Fibroblast of peridontal ligament (primary cell): ENCODE measurements at regions not wholly inside any gene's neighbourhood (a gene's known extent, or its start where the extent isn't known, plus 50 kb on each side); places are given as distances from the start of the nearest gene placed in this dataset.
A peak's percentile ranks its signal among the peaks of the same experiment; 100 is the strongest.
"Not testable (repeated sequence)": the region's sequence is repeated elsewhere in the genome, so short reads cannot be mapped to it uniquely, and the experiment has no call there.

ENCODE experiments used
- DNase-seq: peaks from one replicate; pipeline ENCODE4 v3.0.0-alpha.2; 2010; ENCODE audit errors: extremely low read depth

DNA sequence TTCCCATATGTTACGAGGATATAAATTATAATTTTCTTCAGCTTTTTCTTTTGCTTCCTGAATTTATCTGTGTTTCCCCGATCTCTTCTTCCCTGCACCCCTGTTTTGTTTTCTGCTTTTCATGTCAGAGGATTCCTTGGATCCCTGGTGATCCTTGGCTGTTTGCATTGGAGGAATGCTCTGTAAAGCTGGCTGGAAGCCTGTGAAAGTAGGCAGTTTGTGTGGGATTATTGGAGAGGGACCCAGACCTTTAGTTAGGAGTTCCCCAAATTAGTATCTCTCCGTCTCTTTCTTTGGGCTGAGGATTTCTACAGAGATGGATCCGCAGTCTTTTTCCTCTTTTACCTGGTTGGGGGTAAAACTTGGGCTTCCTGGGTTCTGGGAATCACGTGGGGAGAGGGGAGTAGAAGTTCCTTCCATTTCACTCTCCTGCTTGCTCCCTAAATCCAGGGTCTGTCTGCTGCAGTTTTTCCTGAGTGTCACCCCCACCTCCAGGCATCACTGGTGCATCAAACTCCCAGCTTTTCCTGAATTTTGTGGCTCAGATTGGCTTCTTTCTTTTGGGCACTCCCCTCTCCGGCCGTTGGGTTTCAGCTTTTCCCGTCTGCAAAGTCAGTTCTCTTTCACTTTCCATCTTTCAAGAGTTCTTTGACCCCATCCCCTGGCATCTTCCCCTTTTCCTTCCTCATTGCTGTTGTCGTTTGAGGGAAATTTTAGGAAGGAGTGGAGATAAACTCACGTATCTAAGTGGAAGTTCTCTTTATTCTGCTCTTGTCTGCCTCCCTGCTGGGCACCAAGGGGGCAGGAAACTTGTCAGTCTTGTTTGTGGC, 79.1 kb upstream of the ALX4 start:
- no peak for DNase-seq

- no peak for DNase-seq
Observed at GRCh38 chr11:44389963-44390605, 80.1 kb upstream of the ALX4 start.

DNA sequence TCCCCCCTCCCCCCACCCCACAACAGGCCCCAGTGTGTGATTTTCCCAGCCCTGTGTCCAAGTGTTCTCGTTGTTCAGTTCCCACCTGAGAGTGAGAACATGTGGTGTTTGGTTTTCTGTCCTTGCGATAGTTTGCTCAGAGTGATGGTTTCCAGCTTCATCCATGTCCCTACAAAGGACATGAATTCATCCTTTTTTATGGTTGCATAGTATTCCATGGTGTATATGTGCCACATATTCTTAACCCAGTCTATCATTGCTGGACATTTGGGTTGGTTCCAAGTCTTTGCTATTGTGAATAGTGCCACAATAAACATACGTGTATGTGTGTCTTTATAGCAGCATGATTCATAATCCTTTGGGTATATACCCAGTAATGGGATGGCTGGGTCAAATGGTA, 81.1 kb upstream of the ALX4 start:
- not testable (repeated sequence) for DNase-seq

GRCh38 chr11:44396746-44397145, 86.8 kb upstream of the ALX4 start:
- not testable (repeated sequence) for DNase-seq

DNA sequence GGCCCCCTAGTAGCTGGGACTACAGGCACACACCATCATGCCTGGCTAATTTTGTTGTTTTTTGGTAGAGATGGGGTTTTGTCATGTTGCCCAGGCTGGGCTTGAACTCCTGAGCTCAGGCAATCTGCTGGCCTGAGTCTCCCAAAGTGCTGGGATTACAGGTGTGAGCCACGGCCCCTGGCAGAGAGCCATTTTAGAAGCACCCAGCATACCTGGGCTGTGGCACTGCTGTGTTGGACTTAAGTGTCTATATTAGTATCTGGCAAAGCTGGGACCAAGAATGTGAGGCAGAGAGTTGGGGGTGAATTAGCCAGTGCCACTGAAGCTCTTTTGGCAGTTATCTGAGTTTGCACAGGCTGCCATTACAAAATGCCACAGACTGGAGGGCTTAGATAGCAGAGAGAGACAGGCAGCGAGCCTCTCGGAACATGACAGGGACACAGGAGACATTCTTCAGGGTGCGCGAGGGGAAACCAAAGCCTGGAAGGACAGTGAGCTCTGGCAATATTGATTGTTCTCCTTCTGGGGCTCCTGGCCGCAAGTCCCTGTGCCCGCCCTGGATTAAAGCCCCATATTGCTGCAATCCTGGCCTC, 87.7 kb upstream of the ALX4 start:
- no peak for DNase-seq

GRCh38 chr11:44398266-44399030, 88.5 kb upstream of the ALX4 start:
- DNase-seq, result no peak

GRCh38 chr11:44399968-44400367, 90.0 kb upstream of the ALX4 start:
- DNase-seq, result no peak

GRCh38 chr11:44400431-44400830, 90.5 kb upstream of the ALX4 start:
- DNase-seq, result no peak

DNA sequence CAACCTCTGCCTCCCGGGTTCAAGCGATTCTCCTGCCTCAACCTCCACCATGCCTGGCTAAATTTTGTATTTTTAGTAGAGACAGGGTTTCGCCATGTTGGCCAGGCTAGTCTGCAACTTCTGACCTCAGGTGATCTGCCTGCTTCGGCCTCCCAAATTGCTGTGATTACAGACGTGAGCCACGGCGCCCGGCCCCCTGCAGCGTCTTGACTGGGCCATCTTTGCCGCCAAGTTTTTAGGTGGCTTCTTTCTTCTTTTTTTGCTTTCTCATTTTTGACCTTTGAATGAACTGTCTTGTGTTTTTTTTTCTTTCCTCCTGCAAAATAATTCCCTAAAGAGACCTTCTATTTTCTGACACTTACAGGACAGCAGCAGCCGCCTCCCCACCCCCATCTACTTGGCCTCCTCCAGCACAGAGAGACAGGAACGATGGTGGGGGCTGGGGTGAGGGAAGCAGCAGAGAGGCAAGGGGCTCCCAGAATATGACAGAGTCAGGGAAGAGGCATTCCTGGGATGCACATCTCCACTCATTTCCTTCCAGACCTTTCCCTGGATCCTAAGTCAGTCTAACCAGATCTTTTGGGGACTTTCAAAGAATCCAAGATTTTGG, 92.6 kb upstream of the ALX4 start:
- no peak for DNase-seq

DNA sequence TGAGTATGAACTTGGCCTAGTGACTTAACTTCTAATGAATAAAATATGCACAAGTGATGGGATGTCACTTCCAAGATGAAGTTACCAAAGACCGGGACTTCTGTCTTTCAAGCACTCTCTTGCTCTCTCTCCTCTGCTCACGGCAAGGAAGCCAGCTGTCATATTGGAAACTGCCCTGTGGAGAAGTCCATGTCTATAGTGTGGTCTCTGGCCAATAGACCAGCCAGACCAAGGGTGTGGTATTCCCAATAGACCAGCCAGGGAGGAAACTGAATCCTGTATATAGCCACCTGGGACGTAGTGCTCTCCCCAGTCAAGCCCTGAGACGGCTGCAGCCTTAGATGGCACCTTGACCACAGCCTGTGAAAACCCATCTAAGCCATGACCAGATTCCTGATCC, 93.2 kb upstream of the ALX4 start:
- DNase-seq, result no peak

DNA sequence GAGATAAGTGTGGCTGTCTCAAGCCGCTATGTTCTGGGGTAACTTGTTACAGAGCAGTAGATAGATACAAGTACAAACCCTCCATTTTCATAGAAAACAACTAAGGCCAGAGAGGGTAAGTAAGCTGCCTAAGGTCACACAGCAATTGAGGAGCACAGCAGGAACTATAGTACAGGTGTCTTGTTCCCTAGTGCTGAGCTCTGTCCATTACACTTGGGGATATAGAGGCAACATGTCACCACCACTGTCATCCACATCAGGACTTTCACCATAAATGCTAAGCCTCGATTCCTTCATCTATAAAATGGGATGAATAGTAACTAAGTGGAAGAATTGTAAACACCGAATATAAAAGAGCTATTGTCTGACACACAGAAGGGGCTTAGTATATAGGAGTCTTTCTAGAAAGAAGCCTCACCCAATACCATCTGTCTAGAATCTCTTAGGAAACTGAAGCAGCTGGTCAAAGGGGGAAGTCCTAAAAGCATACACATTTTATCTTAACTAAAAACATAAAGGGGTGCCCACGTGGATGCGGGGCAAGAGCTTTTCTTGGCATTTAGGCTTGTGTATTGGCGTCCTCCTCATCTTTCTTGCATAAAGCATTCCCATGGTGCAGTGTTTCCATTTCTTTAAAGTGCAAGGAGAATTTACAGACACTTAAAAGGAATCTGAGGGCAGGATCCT, 93.8 kb upstream of the ALX4 start:
- no peak for DNase-seq

- DNase-seq, result no peak
Observed at GRCh38 chr11:44404301-44404700, 94.4 kb upstream of the ALX4 start.

DNA sequence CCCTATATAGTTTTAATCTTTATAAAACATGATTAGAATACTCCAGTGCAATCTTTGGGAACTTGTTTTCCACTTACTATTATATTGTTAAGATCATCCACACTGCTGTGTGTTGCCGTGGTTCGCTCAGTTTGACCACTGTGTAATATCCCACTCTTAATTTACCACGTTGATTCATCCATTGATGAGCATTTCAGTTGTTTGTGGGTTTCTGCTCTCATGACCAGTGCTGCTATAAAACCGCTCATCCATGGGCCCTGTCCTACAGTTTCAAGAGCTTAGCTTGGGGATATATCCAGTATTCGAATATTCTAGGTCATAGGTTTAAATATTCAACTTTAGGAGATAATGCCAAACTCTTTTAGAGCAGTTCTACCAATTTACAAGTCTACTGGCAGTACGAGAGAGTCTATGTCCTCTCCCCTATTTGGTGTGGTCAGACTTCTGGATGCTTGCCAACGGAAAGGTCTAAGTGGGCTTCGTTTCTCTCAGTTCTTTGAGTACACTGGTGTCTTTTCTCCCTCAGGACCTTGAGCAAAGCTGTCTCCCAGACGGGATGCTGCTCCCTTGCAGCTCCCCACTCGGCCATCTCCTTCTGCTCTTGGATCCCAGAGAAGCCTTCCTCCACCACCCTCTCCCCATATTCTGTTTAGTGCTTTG, 94.9 kb upstream of the ALX4 start:
- DNase-seq, result no peak

GRCh38 chr11:44407211-44407996, 97.5 kb upstream of the ALX4 start:
- no peak for DNase-seq

- no peak for DNase-seq
Observed at GRCh38 chr11:44408141-44408540, 98.2 kb upstream of the ALX4 start.

- DNase-seq, result no peak
Observed at GRCh38 chr11:44408711-44409470, 99.0 kb upstream of the ALX4 start.

DNA sequence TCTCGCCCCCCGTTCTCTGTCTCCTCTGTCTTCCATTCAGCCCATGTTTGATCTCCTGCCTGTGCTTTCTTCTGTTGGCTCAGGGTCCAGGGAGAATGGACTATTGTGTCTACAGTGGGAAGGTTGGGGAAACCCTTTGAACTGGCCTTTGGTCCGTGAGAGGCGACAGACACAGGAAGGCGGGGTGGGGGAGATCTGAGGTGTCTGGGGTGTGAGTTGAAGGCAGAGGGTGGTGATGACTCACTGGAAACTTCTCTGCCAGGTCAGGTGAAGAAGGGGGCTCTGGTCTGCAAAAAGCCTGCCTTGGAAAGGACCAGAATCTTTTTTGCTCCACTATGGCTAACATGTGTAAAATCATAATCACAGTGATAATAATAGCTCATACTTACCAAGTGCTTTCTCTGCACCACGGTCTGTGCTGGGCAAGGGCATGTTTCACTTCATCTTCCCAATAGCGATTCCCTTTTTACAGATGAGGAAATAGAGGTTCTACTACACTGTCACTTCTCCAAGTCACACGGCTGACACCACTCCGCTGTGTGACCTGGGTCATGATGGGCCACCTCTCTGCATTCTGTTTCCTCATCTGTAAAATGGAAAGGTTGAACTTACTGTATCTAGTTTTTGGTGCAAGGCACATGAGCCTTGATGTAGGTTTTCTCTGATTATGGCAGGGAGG, 99.8 kb upstream of the ALX4 start:
- no peak for DNase-seq

DNA sequence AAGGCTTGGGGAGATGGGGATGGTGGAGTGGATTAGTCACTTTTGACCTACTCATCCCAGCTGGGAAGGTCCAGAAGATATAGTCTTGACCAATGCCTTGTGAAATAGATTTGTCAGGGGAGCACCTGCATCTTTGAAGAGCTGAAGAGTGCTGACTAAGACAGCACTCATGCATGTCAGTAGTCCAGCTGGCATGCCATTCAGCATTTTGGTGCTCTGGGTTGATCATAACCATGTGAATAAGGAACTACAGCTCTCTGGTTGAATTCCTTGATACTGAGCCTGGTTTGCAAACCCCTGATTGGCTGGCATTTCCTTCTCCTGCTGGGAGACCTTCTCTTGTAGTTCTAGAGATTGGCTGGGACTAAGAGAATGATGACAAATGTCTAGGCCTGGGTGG, 106.8 kb upstream of the ALX4 start:
- peak; percentile 3 for DNase-seq
